HG03135 (cell line): ENCODE measurements at regions not wholly inside any gene's neighbourhood (a gene's known extent, or its start where the extent isn't known, plus 50 kb on each side); places are given as distances from the start of the nearest gene placed in this dataset.
"Not testable (repeated sequence)": the region's sequence is repeated elsewhere in the genome, so short reads cannot be mapped to it uniquely, and the experiment has no call there.

Experiments used
- ATAC-seq: cut with Tn5 transposase; IDR thresholded peaks from one replicate; pipeline ENCODE4 v1.9.1; 2021; ENCODE audit warnings: mild to moderate bottlenecking, moderate library complexity; ENCODE audit not compliant: unreplicated experiment

DNA sequence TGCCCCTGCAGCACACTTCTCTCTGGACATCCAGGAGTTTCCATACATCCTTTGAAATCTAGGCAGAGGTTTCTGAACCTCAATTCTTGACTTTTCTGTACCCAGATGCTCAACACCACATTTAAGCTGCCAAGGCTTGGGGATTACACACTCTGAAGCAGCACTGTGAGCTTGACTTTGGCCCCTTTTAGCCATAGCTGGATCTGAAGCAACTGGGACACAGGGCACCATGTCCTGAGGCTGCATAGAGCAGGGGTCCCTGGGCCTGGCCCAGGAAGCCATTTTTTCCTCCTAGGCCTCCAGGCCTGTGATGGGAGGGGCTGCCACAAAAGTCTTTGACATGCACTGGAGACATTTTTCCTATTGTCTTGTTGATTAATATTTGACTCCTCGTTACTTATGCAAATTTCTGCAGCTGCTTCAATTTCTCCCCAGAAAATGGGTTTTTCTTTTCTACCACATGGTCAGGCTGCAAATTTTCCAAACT is 694.0 kb downstream of the DIPK2A start:
- no peak for ATAC-seq

DNA sequence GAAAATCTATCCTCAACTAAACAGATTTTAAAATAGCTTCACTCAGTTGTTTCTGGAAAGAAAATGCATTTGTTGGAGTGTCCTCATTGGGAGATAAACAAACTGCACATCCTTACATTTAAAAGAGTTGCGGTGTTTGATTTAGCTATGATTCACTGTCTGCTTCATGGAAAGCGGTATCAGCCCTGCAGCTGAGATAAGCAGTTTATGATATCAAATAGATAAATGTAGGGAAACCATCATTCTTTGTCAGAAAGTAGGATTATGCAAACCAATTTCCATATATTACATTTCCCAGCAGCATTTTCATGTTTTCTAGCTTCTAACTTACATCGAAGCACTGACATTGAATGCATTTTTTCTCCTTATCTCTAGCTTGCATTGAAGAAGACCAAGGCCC is 698.9 kb downstream of the DIPK2A start:
- no peak for ATAC-seq

DNA sequence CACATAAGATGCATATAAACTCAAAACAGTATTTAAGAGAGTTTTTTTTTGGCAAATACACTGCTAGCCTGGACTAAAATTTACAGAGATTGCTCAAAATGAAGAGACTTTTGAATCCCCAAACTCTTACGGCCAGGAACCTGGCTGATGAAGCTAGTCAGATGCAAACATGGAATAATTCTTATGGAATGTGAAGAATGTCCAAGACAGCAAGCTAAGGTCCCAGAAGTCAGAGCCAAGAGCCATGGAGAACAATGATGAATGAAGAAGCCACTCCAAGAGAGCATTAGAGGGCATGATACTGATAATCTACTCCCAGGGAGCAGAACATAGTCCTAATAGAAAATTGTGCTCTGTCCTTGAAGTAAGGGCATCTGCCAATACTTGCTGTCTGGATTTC is 705.5 kb downstream of the DIPK2A start:
- no peak for ATAC-seq

DNA sequence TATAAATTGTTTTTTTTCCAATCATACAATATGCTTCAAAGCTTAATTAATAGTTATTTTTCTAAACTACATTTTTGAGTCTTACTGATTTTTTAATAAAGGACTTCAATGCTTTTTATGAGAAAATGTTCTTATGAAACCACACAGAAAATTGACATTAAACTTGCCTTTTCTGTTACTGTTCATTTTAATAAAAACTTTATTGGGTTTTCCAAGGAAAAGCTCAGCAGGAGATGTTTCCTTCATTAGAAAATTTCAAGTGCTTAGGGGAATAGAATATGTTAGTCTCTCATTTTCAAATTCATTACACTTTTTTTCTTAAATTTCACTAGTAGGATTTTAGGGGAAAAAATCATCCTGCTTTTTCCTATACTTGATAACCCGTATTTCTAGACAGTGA is 711.4 kb downstream of the DIPK2A start:
- no peak for ATAC-seq

DNA sequence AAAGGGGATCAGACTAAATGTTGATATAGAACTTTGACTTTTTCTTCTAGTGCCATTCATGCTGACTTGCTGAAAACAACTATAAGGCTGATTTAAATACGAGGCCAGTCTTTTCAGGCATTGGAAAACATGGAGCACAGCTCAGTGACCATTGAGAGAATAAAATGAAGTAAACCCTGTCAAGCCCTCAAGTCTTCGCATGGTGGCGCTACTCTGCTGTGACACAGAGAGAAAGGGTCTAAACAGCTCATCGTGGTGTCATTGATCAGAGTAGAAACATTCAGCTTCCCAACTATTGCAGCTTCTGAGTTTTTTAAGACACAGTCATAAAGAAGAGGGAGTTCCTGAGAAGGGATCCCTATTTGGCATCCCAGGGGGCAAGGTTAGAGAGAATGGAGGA is 716.2 kb downstream of the DIPK2A start:
- no peak for ATAC-seq

DNA sequence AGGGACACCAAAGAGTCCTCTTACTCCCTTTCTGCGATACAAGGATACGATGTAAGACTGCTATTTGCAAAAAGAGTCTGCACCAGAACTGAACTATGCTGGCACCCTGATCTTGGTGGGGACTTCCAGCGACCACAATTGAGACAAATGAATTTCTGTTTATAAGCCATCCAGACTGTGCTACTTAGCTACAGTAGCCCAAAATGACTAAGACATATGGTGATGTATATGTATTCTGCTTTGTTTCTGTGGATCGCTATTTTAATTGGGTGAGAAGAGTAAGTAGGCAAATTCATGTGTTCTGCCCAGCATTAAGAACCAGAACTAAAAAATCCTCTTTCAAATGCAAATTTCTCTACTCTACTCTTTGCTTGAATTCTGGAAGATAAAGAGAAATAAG is 720.9 kb downstream of the DIPK2A start:
- ATAC-seq, result no peak

DNA sequence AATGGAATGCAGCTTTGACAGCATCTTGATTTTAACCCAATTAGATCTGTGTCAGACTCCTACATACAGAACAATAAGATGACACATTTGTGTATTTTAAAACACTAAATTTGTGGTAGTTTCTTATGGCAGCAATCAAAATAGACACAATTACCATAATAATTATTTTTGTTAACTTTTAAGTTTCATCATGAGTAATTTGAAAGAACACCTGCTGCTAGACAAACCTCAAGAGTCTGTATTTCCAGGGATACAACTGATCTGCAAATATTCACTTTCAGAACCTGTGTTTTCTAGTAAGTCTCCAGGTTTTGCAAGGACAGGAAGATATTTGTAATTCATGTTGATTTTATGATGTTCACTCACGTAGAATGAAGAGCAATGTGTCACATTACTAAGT is 736.8 kb downstream of the DIPK2A start:
- no peak for ATAC-seq

DNA sequence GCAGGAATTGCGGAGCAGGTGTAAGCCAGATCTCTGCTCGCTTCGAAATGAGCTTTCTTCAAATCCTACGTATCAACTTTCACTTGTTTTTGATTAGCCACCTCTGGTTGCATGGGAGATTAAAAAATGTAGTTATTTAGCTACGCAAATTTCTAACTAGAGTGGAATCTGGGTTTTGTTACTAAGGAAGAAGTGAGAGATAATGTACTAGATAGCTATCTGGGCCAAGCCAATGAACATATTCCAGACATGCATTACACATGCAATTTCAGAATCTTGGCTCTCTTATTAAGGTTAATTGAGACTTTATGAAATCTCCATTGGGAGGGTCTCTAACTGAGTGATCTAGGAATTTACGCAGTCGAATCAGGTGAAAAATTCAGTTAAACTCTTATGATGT is 765.7 kb downstream of the DIPK2A start:
- ATAC-seq, result no peak

DNA sequence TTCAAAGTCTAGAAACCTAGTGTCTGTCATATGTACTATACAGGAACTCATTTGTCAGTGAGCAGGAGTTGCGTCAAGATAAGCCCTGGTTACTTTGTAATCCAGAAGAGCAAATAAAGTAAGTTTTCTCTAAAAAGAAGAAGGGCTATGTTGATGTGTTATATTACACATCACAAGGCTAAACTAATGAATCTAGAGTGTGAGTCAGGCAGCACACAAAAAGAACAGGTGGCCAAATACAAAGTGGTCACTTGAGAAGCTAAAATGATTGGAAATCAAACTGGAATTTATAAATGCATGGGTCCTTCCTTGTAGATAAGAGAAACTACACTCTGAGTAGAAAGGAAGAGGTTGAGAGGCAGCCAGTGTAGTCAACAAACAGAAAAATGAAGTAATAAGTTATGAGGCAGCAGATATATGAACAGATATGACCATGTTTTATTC is 771.6 kb downstream of the DIPK2A start:
- ATAC-seq, result no peak

DNA sequence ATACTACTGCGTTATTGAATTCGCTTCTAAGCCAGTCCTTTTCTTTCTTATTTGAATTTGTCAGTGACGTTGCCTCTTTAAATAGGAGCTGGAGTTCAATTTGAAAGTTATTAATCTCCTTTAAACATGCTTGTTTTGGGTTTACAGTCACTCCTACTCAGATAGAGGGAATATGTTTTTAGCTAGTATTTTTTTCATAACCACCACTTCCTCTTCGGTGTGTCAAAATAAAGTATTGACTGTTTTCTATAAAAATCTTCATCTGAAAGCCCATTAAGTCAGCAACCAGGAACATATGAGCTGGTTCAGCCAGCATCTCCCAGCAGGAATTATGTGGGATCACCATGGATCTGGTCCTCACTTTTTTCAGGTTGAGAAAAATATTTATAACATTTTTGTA is 772.9 kb downstream of the DIPK2A start:
- no peak for ATAC-seq

DNA sequence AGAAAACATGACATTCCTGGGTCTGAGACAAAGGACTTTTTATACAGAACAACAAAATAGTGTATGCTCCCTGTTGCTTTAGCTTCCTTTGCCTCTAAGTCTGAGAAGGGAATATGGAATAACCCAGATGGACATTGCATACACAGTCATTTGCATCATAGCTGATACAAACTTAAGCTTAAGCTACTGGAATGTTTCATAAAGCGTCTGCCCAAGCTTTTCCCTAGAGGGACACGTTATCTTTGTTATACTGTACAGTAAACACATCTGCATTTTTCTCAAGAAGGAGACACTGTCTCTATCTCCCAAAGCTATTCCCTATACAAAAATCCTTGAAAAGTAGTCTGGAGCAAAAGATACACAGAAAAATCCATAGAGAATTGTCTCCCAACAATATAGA is 775.0 kb downstream of the DIPK2A start:
- no peak for ATAC-seq

DNA sequence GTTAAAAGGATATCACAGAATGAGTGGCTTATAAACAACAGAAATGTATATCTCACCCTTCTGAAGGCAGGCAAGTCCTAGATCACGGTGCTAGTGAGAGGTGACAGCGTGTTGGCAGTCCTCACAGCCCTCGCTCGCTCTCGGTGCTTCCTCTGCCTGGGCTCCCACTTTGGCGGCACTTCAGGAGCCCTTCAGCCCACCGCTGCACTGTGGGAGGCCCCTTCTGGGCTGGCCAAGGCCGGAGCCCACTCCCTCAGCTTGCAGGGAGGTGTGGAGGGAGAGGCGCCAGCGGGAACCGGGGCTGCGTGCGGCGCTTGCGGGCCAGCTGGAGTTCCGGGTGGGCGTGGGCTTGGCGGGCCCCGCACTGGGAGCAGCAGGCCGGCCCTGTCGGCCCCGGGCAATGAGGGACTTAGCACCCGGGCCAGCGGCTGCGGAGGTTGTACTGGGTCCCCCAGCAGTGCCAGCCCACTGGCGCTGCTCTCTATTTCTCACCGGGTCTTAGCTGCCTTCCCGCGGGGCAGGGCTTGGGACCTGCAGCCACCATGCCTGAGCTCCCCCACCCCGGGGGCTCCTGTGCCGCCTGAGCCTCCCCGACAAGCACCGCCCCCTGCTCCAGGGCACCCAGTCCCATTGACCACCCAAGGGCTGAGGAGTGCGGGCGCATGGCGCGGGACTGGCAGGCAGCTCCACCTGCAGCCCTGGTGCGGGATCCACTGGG is 778.1 kb downstream of the DIPK2A start:
- not testable (repeated sequence) for ATAC-seq

DNA sequence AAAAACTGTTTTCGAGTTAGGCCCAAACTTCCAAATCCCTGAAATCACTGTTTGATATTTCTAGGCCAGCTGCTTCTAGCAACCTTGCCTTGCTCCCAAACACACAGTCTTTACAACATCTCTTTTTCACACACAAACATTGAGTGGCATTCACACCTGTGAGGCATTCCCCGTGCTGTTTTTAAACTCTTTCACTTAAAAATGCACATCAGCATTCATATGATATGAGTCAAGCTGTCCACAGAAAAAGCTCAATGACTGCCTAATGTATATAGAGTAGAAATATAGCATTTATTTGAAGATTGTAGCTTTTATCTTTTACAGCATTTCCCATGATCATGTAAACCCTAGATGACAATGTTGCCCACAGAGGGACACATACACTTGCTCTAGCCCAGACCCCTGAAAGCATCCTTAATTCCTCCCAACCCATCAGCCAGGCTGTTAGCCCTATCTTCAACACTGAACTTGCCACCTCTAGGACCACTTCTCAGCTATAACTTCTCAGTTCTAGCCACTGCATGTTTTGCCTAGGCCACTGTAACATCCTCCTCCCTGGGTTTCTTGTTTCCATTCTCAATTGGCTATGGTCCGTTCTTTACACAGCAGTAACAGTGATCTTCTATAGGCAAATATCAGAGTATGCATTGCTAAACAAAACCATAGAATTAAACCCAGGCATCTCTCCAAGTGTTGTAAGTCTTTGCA is 782.6 kb downstream of the DIPK2A start:
- ATAC-seq, result no peak

DNA sequence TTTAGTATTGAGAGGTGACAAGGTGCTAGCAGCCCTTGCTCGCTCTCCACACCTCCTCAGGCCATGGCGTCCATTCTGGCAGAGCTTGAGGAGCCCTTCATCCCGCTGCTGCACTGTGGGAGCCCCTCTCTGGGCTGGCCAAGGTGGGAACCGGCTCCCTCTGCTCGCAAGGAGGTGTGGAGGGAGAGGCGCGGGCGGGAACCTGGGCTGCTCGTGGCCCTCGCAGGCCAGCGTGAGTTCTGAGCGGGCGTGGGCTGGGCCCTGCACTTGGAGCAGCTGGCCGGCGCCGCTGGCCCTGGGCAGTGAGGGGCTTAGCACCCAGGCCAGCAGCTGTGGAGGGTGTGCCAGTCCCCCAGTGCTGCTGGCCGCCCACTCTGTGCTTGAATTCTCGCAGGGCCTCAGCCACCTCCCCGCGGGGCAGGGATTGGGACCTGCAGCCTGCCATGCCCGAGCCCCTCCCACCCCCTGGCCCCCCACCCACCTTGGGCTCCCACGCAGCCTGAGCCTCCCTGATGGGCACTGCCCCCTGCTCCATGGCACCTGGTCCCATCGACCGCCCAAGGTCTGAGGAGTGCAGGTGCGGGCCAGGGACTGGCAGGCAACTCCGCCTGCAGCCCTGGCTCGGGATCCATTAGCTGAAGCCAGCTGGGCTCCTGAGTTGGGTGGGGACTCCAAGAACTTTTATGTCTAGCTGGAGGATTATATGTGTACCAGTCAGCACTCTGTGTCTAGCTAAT is 785.2 kb downstream of the DIPK2A start:
- no peak for ATAC-seq

DNA sequence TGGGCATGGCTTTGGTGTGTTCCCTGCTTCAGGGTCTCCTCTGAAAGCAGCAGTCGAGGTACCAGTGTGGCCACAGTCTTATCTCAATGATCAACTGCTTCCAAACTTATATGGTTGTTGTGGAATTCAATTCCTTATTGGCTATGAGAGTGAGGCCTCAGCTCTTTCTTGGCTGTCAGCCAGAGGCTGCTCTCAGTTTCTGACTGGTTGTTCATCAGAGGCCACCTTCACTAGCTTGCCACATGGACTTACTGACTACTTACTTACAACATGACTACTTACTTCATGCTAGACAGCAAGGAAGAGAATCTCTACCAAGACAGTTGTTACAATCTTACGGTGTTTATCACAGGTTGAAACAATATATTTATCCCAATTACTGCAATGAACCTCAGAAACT is 789.2 kb downstream of the DIPK2A start:
- no peak for ATAC-seq

DNA sequence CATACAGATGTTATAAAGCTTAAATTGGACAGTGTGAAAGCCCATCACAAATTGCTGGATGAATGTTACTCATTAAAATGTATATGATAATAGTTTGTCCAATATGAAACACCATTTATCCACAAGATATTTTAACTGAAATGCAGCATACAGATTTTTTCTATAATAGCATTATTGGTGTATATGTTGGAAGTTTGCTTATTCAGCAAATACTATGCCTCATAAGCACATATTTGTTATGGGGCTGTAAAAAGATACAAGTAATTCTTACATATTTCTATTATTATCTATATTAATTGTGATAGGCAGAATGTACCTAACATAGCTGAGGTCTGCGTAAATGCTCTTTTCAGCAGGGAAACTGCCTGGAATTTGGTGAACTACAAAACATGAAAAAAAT is 790.5 kb downstream of the DIPK2A start:
- ATAC-seq, result no peak

DNA sequence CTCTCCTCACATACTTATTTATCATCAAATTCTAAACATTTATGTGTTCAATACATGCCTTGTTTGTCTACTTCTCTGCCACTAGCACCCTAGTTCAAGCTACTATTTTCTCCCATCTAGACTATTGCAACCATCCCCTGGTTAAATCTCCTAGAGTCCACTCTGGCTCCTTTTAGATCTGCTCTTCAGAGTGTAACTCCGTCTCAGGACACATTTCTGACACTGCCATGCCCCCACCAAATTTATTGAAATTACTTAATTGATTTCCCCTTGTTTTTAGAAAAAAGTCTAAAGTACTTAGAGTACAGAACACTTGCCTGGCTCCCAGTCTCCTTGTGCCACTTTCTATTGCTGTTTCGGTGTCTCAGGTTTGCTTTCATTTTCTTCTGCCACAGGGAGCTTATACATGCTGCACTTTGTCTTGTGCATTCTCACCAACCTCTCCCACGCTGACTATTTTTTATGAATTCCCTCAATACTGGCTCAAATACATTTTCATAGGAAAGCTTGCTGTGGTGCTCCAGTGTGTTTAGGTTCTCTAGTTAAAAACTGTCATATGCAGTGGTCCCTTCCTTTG is 792.3 kb downstream of the DIPK2A start:
- ATAC-seq, result peak; percentile 76

DNA sequence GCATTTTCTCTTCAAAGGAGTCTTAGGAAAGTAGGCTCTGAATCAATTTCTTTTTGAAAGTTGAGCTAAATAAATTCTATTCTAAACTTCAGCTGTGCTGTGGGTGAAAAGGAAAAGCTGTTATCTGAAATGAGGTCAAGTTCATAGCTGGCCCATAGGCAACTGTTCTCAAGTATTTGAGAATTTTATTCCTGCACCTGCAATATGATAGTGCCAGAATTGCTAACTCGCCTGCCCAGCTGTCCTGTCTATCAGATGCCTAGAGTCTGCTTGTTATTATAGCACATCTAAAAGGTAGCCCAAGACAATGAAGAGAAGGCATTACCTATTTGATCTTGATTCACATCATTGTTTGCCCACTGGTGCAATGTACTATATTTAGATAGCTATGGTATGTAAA is 798.7 kb downstream of the DIPK2A start:
- ATAC-seq, result no peak

DNA sequence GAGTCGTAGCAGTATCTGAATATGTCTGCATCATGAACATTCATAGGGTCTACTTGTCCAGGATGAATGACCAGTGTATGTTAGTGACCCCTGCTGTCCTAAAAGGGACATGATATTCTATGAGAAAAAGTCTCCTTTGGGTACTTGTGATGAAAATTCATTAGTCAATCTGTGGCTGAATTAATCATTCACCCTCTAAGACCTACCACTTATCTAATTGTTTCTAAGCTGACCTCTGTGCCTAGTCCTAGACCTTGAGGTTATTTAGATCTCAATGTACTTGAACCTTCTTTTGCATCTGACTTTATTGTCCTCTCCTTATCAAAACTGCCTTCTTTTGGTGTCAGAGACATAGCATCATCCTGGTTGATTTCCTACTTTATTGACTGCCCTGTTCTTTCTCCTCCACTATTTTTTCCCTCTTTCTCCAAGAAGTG is 799.3 kb downstream of the DIPK2A start:
- no peak for ATAC-seq

DNA sequence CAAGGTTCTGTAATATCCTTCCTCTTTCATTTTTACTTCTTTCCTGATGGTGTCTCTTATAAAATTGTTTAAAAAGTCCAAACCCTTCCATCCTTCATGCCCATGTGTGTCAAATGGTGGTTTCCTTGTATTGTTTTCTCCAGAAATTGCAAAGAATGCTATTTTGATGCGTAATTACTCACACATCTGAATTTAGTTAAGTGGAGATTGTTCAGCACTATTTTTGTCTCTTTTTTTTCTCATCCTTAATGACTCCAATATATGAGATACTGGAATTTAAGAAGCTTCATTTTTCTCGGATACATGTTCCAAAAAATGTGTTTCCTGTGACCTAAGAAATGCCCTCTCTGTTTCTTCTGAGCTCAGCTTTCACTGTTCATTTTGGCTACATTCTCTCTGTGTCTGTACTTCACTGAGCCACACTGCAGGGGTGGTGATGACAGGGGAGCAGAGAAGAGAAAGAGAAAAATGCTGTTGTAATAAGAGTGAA is 799.8 kb downstream of the DIPK2A start:
- ATAC-seq, result no peak

DNA sequence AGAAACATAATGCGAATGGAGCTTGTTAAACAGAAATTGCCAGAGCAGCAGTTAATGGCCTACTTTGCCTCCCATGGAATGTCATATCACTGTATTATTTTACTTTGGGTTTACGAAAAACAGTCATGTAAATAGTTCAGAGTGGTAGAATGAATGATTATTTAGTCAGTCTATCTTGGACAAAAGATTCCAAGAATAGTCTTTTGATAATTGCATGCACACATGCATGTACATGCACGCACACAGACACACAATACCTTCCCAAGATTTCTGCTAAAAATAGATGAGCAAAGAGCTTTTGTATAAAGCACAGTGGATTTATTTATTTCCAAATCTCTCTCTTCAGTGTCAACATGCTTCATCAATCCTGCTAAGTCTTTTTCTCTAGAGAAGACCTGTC is 800.7 kb downstream of the DIPK2A start:
- ATAC-seq, result no peak
